Glutamatergic neuron (in vitro differentiated cells): ENCODE measurements at regions not wholly inside any gene's neighbourhood (a gene's known extent, or its start where the extent isn't known, plus 50 kb on each side); places are given as distances from the start of the nearest gene placed in this dataset.
"Not testable (repeated sequence)": the region's sequence is repeated elsewhere in the genome, so short reads cannot be mapped to it uniquely, and the experiment has no call there.

Experiments
- DNase-seq: peaks from one replicate; pipeline ENCODE4 v3.0.0; 2022
- H3K27ac Mint-ChIP-seq: one replicate; pipeline ENCODE4 v1.8.0; 2020; ENCODE audit warnings: mild to moderate bottlenecking, mixed read lengths, inconsistent platforms; ENCODE audit not compliant: unreplicated experiment
- H3K27me3 Mint-ChIP-seq: one replicate; pipeline ENCODE4 v1.8.0; 2020; ENCODE audit warnings: mild to moderate bottlenecking, moderate library complexity, mixed read lengths, inconsistent platforms; ENCODE audit not compliant: unreplicated experiment
- H3K36me3 Mint-ChIP-seq: one replicate; pipeline ENCODE4 v1.8.0; 2020; ENCODE audit warnings: mild to moderate bottlenecking, mixed read lengths, inconsistent platforms; ENCODE audit not compliant: unreplicated experiment
- H3K4me1 Mint-ChIP-seq: one replicate; pipeline ENCODE4 v1.8.0; 2020; ENCODE audit warnings: mild to moderate bottlenecking, low read depth, mixed read lengths, inconsistent platforms; ENCODE audit not compliant: unreplicated experiment
- H3K4me3 Mint-ChIP-seq: one replicate; pipeline ENCODE4 v1.8.0; 2020; ENCODE audit warnings: mild to moderate bottlenecking, mixed read lengths, inconsistent platforms; ENCODE audit not compliant: unreplicated experiment
- H3K9me3 Mint-ChIP-seq: one replicate; pipeline ENCODE4 v1.8.0; 2020; ENCODE audit warnings: mild to moderate bottlenecking, moderate library complexity, mixed read lengths, inconsistent platforms; ENCODE audit not compliant: unreplicated experiment
- CTCF ChIP-seq: fragments of 200-600 bp; sonication (generic); IDR thresholded peaks from one replicate; pipeline ENCODE4 v1.5.0; 2021; ENCODE audit not compliant: partially characterized antibody, unreplicated experiment

GRCh38 chr4:24364852-24365251 lies 219.5 kb downstream of the DHX15 start:
- Mint-ChIP-seq H3K36me3 (no peaks in the 10 kb centered on the region), H3K4me3 (no peak overlapping the region), H3K9me3 (no peaks in the 10 kb centered on the region), H3K27ac (no peak overlapping the region), H3K4me1 (no peaks in the 10 kb centered on the region), H3K27me3 (no peaks in the 10 kb centered on the region)
- DNase-seq, result no peak
- TF ChIP-seq CTCF, result no peak

DNA sequence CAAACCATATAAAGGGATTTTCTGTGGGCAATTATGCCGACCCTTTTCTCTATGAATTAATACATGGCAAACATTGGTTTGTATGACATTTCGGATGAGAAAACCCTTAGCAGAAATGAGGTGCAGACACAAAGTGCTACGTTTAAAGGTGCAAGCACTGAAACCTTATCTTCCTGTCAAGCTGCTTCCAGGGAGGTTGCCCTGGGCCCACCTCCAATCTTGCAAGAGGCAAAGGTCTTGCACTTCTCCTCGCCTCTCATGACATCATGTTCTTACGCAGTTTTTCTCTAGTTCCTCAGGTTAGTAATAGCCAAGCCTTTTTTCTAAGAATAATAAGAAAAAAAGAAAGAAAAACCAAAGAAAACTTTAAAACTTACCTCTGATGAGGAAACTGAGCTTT lies 220.1 kb downstream of the DHX15 start:
- H3K4me1 Mint-ChIP-seq, result no peaks in the 10 kb centered on the region

GRCh38 chr4:24363751-24364150 lies 220.6 kb downstream of the DHX15 start:
- no peak for TF ChIP-seq CTCF
- no peaks in the 10 kb centered on the region for H3K27me3 Mint-ChIP-seq
- DNase-seq, result no peak
- no peaks in the 10 kb centered on the region for H3K4me1 Mint-ChIP-seq
- H3K4me3 Mint-ChIP-seq, result no peak overlapping the region
- H3K9me3 Mint-ChIP-seq, result no peaks in the 10 kb centered on the region
- no peak overlapping the region for H3K27ac Mint-ChIP-seq
- H3K36me3 Mint-ChIP-seq, result no peaks in the 10 kb centered on the region

More for the DNA sequence above, 220.1 kb downstream of the DHX15 start:
- Mint-ChIP-seq H3K27me3 (no peaks in the 10 kb centered on the region), H3K4me3 (no peak overlapping the region), H3K36me3 (no peaks in the 10 kb centered on the region), H3K27ac (no peak overlapping the region), H3K9me3 (no peaks in the 10 kb centered on the region)
- TF ChIP-seq CTCF, result no peak
- no peak for DNase-seq

DNA sequence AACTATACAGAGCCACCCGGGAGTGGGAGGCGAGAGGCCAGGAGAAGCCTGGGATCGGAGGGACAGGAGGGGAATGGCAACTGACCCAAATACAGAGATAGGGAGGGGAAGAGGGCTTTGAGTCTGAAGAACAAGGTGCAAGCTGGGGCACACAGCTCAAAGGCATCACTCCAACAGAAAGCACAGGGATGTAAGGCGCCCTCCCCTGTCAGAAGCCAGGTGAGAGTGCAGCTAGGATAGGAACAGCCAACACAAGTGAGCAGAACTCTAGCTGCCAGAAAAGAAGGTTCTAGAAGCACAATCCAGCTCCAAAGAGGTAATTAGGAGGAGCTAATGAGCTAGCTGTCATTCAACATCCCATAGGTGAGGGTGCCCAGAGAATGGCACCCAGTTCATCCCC lies 232.2 kb downstream of the DHX15 start:
- DNase-seq, result no peak
- H3K27ac Mint-ChIP-seq, result no peak overlapping the region
- no peaks in the 10 kb centered on the region for H3K36me3 Mint-ChIP-seq
- no peak overlapping the region for H3K4me3 Mint-ChIP-seq
- no peak for TF ChIP-seq CTCF
- H3K9me3 Mint-ChIP-seq, result no peaks in the 10 kb centered on the region
- no peaks in the 10 kb centered on the region for H3K4me1 Mint-ChIP-seq
- no peaks in the 10 kb centered on the region for H3K27me3 Mint-ChIP-seq

GRCh38 chr4:24349168-24349996 lies 235.0 kb downstream of the DHX15 start:
- H3K9me3 Mint-ChIP-seq, H3K36me3 Mint-ChIP-seq, DNase-seq, H3K4me1 Mint-ChIP-seq, H3K27ac Mint-ChIP-seq, H3K4me3 Mint-ChIP-seq, H3K27me3 Mint-ChIP-seq: not testable (repeated sequence)
